Omental fat pad (tissue), 3 donors: ENCODE measurements at regions not wholly inside any gene's neighbourhood (a gene's known extent, or its start where the extent isn't known, plus 50 kb on each side); places are given as distances from the start of the nearest gene placed in this dataset.

ENCODE experiments used
- ATAC-seq: fragments of 150-250 bp; one replicate; pipeline ENCODE4 v1.9.1; 2016; ENCODE audit warnings: mild to moderate bottlenecking, moderate library complexity; ENCODE audit not compliant: low FRiP score
- DNase-seq: peaks from one replicate; pipeline ENCODE4 v3.0.0-alpha.2; 2019; ENCODE audit warnings: low spot score
- TF ChIP-seq, protein P1 (sequence below), 3 donors: fragments of 450-650 bp; IDR thresholded peaks; one replicate each; pipeline ENCODE4 v1.5.1; 2016 to 2017; ENCODE audit warnings: antibody characterized with exemption in 3 of 3, mild to moderate bottlenecking in 3 of 3, moderate library complexity in 2 of 3

DNA sequence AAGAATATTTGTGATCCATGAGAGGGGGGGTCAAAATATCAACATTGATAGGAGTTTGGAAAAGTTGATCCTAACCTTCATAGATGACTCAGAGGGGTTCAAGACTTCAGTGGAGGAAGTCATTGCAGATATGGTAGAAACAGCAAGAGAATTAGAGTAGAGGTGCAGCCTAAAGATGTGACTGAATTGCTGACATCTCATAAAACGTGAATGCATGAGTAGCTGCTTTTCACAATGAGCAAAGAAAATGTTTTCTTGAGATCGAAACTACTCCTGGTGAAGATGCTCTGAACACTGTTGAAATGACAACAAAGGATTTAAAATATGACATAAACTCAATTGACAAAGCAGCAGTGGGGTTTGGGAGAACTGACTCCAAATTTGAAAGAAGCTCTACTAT, 700.7 kb upstream of the FZD8 start:
- DNase-seq: no peak
- no peak for ATAC-seq
- TF ChIP-seq, protein P1, sequence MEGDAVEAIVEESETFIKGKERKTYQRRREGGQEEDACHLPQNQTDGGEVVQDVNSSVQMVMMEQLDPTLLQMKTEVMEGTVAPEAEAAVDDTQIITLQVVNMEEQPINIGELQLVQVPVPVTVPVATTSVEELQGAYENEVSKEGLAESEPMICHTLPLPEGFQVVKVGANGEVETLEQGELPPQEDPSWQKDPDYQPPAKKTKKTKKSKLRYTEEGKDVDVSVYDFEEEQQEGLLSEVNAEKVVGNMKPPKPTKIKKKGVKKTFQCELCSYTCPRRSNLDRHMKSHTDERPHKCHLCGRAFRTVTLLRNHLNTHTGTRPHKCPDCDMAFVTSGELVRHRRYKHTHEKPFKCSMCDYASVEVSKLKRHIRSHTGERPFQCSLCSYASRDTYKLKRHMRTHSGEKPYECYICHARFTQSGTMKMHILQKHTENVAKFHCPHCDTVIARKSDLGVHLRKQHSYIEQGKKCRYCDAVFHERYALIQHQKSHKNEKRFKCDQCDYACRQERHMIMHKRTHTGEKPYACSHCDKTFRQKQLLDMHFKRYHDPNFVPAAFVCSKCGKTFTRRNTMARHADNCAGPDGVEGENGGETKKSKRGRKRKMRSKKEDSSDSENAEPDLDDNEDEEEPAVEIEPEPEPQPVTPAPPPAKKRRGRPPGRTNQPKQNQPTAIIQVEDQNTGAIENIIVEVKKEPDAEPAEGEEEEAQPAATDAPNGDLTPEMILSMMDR (IDR thresholded peaks at IDR 0.05): no peak

DNA sequence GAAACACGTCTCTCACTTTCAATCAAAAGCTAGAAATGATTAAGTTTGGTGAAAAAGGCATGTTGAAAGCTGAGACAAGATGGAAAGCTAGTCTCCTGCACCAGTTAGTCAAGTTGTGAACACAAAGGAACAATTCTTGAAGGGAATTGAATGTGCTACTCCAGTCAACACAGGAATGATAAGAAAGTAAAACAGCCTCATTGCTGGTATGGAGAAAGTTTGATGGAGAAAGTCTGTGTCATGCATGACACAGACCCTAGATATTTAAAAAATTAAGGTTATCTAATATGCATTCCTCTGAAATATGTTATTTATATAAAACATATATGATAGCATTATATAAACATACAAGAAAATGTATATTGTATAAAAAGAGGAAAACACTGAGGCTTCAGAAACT, 699.4 kb upstream of the FZD8 start:
- TF ChIP-seq, protein P1 (IDR thresholded peaks at IDR 0.05): no peak
- DNase-seq (no peak), ATAC-seq (no peak)

DNA sequence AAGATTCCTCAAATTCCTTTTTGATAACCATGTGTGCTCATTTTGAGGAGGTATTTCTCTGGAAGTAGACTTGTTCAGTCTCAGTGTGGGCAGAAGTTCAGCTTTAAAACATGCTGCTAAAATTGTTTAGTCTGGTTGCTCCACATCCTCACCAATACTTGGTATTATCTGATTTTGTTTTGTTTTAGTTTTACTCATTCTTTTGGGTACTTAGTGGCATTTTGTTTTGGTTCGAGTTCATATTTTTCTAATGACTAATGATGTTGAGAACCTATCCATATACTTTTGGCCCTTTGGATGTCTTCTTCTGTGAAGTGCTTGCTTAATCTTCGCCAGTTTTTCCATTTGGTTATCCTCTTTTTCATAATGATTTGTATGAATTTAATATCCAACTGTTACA, 694.2 kb upstream of the FZD8 start:
- ATAC-seq (no peak), DNase-seq (no peak)
- TF ChIP-seq, protein P1 (IDR thresholded peaks at IDR 0.05): no peak

DNA sequence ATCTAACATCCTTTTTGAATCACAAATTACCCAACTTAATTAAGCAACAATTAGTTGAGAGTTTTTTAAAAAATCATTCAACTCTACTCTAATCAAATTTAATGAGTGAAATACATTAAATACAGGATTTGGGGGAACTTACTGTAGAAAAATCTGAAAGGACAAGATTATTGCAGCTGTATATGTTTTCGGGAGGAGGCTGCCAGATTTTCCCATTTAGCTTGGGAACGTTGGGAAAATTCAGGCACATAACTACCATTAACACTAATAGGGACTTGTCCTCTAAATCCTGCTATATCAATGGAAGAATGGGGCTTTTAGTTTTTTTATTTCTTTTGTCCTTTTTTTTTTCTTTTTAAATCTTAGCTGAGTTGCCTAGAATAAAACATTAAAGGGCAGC, 691.4 kb upstream of the FZD8 start:
- no peak for ATAC-seq
- no peak for DNase-seq
- TF ChIP-seq, protein P1 (IDR thresholded peaks at IDR 0.05): no peak

DNA sequence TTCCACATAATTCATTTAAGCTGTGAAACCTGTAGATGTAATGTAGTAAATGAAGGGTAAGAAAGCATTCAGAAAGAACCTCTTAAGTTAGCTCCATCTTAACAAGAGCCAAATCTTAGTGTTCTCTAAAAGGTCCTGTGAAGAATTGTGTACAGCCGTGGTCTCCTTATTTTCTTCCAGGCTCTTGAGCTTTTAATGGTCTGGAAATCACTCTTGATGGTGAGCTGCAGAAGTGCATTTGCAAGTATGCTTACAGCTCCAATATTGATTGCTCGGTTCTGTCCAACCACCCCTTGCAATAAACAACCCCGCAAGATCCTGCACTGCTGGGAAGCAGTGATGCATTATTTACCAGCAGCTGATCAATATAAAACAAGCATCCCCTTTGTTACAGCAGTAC, 690.8 kb upstream of the FZD8 start:
- no peak for ATAC-seq
- TF ChIP-seq, protein P1 (IDR thresholded peaks at IDR 0.05): no peak
- DNase-seq: no peak

DNA sequence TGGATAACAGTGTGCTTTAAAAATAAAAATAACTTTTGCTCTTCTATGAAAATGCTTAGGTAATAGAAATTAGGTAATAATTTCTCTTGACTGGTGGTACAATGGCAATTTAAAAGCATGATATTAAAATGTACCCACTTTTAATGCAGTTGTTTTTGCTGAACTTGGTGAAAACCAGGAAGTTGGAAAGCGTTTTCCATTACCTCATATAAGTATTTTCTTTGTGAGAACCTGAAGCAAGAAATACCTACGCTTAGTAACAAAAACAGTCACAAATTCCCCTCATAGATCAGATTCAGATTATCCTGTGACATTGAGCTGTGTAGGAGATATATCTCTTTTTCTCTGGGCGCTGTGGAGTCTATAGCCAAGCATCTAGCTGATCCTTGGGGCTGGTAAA, 689.0 kb upstream of the FZD8 start:
- ATAC-seq (no peak), DNase-seq (no peak)
- TF ChIP-seq, protein P1 (IDR thresholded peaks at IDR 0.05): no peak

DNA sequence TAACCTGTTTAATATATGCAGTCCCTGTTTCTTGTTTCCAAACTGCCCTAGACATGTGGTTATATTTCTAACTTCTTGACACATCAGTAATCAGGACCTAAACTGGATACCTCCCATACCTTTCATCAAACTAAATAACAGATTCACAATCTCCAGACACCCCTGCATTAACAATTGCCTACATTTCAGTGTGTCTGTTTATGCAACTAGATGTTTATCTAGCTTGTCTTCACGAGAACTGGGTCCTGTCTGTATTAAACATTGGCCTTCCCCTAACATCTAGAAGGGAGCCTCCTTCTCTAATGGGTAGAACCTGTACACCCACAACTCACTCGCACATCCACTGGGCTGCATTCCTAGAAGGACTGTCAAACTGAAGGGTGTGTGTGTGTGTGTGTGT, 683.7 kb upstream of the FZD8 start:
- ATAC-seq (no peak), DNase-seq (no peak)
- TF ChIP-seq, protein P1 (IDR thresholded peaks at IDR 0.05): no peak
